Left cardiac atrium (tissue), 4 donors: ENCODE measurements at regions not wholly inside any gene's neighbourhood (a gene's known extent, or its start where the extent isn't known, plus 50 kb on each side); places are given as distances from the start of the nearest gene placed in this dataset.

ENCODE experiments used
- ATAC-seq, 2 donors: fragments of 200-7000 bp; cut with Tn5 transposase; one replicate each; pipeline ENCODE4 v1.9.1; 2020; ENCODE audit warnings: mild to moderate bottlenecking in 2 of 2, moderate library complexity in 2 of 2
- DNase-seq: peaks from one replicate; pipeline ENCODE4 v3.0.0-alpha.2; 2020
- intact Hi-C, 2 donors: fragments of 100-400 bp; cut with DNase I; formaldehyde crosslinking; loops; one replicate each; pipeline versions ENCODE4 v1.14.1 to v1.15.1; 2022 to 2023
- donor health status: DM: no; HTN: yes; CAD: no.
- donor health status: DM: no; HTN: yes; CAD: no; lungs with severe emphysema.
- donor health status: DM: yes; HTN: yes; CAD: no.
- donor health status: Dilated cardiomyopathy.

DNA sequence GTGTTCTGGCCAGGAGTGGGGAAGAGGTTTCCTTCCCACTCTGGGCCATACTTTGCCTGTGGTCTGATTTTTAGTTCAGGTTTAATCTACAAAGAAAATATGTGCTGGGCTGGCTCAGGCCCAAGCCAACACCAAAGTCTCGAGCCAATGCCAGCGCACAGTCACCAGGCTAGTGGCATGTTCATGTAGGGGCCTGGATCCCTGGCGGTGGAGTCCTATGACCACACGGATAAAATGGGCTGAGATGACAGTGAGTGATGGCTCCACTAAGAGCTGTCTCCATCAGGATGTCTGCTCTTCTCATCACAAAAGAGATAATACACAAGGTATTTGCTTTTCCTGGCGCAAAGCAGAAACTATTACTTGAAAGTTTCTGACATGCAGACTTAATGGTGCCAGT, 92.9 kb upstream of the PTPN3 start:
- ATAC-seq (peak; percentile 45 to 83), DNase-seq (peak; percentile 23)
- intact Hi-C loops: no loop called here

DNA sequence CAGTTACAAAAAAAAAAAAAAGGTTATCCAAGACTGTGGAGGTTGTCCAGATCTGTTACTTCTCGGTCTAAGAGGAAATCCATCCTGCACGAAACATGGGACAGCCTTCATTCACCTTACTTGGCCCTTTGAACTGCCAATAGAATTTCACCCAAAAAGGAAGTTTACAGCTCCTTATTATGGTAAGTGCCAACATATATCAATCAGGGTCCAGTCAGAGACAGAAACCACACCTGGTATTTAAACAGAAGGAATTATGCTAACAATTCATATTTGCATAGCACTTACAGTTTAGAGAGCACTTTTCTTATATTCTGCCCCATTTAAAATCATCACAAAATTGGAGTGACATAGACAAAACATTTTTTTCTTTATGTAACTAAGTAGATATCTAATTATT, 93.6 kb upstream of the PTPN3 start:
- intact Hi-C loops: no loop called here
- ATAC-seq (no peak), DNase-seq (no peak)

DNA sequence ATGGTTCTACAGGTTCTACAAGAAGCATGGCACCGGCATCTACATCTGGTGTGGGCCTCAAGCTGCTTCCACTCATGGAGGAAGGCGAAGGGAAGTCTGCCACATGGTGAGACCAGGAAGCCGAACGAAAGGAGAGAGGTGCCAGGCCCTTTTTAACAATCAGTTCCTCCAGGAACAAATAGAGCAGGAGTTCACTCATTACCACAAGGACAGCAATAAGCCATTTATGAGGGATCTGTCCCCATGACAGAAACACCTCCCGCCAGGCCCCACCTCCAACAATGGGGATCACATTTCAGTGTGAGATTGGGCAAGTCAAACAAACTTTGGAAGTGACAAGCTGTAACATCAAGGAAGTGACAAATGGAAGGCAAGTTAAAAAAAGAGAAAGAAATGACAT, 95.5 kb upstream of the PTPN3 start:
- intact Hi-C loops: no loop called here
- ATAC-seq: no peak

DNA sequence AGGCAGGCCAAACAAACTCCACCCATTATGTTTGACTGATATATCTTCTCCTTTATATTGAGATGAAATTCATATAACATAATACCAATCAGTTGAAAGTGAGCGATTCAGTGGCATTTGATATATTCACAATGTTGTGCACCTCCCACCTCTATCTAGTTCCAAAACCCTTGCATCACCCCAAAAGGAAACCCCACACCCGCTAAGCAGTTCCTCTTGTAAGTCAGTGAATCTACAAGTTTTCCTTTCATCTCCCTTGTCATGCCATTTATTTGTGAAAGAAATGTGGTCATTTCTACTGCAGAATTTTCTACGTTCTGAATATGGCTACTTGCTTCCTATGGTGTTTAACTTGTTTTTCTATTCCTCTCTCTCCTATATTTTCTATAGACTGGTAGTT, 99.4 kb upstream of the PTPN3 start:
- intact Hi-C loops: no loop called here
- DNase-seq: no peak
- no peak for ATAC-seq

More for the DNA sequence above, 95.5 kb upstream of the PTPN3 start:
- DNase-seq: no peak

DNA sequence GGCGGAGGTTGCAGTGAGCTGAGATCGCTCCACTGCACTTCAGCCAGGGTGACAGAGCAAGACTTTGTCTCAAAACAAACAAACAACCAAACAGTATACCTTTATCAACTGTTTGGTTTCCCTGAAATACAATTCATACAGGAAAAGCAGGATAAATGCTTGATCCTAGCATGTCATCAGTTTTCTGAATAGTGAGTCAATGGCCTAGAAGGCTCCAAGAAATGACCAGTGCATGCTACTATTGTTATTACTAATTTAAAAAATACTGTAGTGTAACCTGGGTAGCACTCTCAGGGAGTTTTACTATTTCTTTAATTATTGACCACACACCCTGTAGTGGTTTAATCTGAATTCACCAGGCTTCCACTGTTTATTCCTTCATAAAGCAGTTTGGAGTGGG, 101.0 kb upstream of the PTPN3 start:
- no peak for ATAC-seq
- intact Hi-C loops: no loop called here
- no peak for DNase-seq

- intact Hi-C loops: no loop called here
- ATAC-seq (no peak), DNase-seq (no peak)
These were observed 101.6 kb upstream of the PTPN3 start for GRCh38 chr9:109599711-109600110.

DNA sequence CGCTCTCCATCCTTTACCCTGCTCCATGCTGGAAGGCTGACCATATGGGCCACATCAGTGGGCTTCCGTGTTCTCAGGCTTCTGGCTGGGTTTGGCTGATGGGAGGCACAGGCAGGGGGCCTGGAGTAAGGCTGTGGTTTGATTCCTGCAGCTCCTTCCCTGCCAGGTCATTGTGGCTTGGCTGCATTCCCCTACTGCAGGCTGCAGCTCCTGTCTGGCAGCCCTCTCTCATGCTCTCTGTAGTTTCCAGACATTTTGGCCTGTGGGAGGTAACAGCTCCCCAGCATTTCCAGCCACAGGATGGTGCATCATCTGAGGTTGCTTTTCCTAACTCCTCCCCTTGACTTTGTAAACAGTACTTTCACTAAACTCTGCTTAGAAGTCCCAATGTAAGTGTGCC, 102.0 kb upstream of the PTPN3 start:
- DNase-seq (no peak), ATAC-seq (peak in 1 of 2 donors; percentile 85)
- intact Hi-C loops: no loop called here

- DNase-seq (no peak), ATAC-seq (no peak)
- intact Hi-C loops: no loop called here
These were observed 103.1 kb upstream of the PTPN3 start for GRCh38 chr9:109601181-109601580.

DNA sequence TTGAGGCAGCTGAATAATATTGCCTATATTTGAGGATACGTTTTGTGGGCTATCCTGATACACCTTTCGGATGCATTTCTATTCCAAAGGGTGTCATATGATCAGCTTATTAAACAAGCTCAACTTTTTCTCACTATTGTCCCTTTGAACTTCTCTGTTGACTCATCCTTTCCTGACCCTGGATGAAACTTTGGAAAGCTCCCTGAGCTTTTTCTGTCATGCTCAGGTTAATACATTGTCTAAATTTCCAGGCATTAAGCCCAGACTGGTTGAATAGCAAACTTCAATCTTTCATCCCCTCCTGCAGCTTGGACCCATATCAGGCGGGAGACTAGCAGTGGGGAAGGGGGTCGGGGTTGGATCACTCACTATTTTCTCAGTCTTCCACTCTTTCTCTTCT, 104.9 kb upstream of the PTPN3 start:
- intact Hi-C loops: no loop called here

DNA sequence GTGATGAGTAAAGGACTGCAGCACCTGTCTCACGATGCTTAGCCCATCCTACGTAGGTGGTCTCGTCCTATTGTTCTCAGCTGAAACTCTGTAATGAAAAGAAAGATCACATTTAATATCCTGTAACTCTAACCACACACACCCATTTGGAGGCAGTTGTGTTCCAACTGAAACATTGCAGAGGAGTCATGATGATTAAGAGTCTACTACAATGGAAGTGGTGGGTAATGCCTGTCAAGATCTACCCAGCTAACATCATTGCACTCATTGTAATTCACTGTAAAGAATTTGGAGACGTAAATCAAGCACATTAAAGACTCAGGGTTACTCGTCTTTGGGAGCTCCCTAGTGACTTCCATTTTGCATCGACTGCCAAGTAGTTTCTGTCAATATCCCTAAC, 106.0 kb upstream of the PTPN3 start:
- no peak for DNase-seq
- intact Hi-C loops: no loop called here
- ATAC-seq: no peak

More for the DNA sequence above, 104.9 kb upstream of the PTPN3 start:
- ATAC-seq: no peak
- DNase-seq: no peak

- ATAC-seq: no peak
These were observed 106.7 kb upstream of the PTPN3 start for GRCh38 chr9:109604781-109605180.

DNA sequence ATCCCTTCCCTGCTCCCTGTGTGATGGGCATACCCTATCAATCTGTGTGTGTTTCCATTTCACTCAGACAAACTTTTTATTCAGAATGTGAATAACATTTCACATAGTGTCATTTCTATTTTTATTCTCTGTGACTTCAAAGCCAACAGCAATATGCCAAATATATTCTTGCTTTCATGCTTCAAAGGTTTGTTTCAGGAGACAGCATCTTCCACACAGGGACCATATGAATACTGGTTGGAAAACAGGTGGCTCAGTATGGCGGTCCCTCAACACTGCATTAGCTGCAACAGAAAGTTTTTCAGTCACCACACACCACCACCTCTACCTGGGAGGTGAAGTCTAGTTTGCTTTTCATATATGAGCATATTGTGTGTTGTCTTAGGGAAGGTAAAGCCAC, 111.0 kb upstream of the PTPN3 start:
- intact Hi-C loops: no loop called here
- DNase-seq: no peak
- no peak for ATAC-seq

More at GRCh38 chr9:109604781-109605180, 106.7 kb upstream of the PTPN3 start:
- no peak for DNase-seq
- intact Hi-C loops: no loop called here

- intact Hi-C loops: no loop called here
- DNase-seq: no peak
- no peak for ATAC-seq
These were observed 118.5 kb upstream of the PTPN3 start for GRCh38 chr9:109616571-109617120.

- intact Hi-C loops: no loop called here
- DNase-seq: no peak
- ATAC-seq: no peak
These were observed 121.2 kb upstream of the PTPN3 start for GRCh38 chr9:109619310-109619709.

GRCh38 chr9:109624143-109624542, 126.0 kb upstream of the PTPN3 start:
- intact Hi-C loops: no loop called here
- DNase-seq: no peak
- ATAC-seq: peak in 1 of 2 donors; percentile 32

DNA sequence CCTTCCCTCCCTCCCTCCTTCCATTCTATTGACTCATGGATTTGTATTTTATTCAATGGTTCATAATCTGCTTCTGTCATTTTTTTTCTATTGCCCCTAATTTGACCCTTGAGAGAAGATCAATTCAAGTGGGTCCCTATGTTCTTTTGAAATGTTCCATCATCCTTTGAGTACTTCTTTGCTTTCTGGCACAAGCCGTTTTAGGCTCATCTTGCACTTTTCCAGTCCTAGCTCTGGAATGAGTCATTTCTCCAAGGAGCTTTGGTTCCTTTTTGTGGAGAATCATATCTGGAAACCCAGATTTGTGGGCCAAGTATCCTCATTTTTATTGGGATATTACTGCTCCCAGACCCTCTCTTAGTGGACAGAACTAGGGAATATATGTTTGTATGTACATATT, 126.8 kb upstream of the PTPN3 start:
- intact Hi-C loops: no loop called here
- no peak for DNase-seq

GRCh38 chr9:109627042-109627441, 128.9 kb upstream of the PTPN3 start:
- no peak for DNase-seq
- intact Hi-C loops: no loop called here

More for the DNA sequence above, 126.8 kb upstream of the PTPN3 start:
- ATAC-seq: no peak

GRCh38 chr9:109629615-109630014, 131.5 kb upstream of the PTPN3 start:
- no peak for DNase-seq
- ATAC-seq: no peak
- intact Hi-C loops: no loop called here

More at GRCh38 chr9:109627042-109627441, 128.9 kb upstream of the PTPN3 start:
- ATAC-seq: peak; percentile 61 to 63

- DNase-seq (no peak), ATAC-seq (no peak)
- intact Hi-C loops: no loop called here
These were observed 134.7 kb upstream of the PTPN3 start for GRCh38 chr9:109632817-109633216.

- ATAC-seq: peak; percentile 87 to 88
- intact Hi-C loops: no loop called here
- DNase-seq: peak; percentile 42
These were observed 140.1 kb upstream of the PALM2AKAP2 start for GRCh38 chr9:109639674-109640579.
